PC-3 (cell line): ENCODE measurements at regions not wholly inside any gene's neighbourhood (a gene's known extent, or its start where the extent isn't known, plus 50 kb on each side); places are given as distances from the start of the nearest gene placed in this dataset.

Experiments
- ATAC-seq: fragments of 200-7000 bp; cut with Tn5 transposase; 2 replicates; pipeline ENCODE4 v1.9.1; 2020; ENCODE audit warnings: mild to moderate bottlenecking, moderate library complexity
- BruUV-seq: library from RNA; stranded (reverse); fragments of 400-500 nt; replicated peaks from 2 replicates; lab custom pipeline; 2021; lab: Mats Ljungman, UMichigan
- CTCF ChIA-PET: fragments of 300-600 bp; sonication (Branson Sonifier 250); formaldehyde crosslinking; loops from one replicate; lab custom pipeline; 2022; ENCODE audit warnings: antibody characterized with exemption; lab: Charles Lee
- POLR2A ChIA-PET: fragments of 300-600 bp; sonication (Branson Sonifier 250); formaldehyde crosslinking; loops from one replicate; lab custom pipeline; 2022; ENCODE audit warnings: antibody characterized with exemption; ENCODE audit not compliant: unreplicated experiment; lab: Charles Lee
- DNase-seq: peaks from one replicate; pipeline ENCODE4 v3.0.0-alpha.2; 2015
- H2AFZ ChIP-seq: fragments of 300-600 bp; sonication (generic); 2 replicates; pipeline ENCODE4 v1.6.0; 2016; ENCODE audit warnings: antibody characterized with exemption, low read length
- H3F3A ChIP-seq: fragments of 300-600 bp; sonication (generic); one replicate; pipeline ENCODE4 v1.6.0; 2017; ENCODE audit warnings: antibody characterized with exemption, low read length, control low read depth, mild to moderate bottlenecking; ENCODE audit not compliant: unreplicated experiment
- H3K27ac ChIP-seq: fragments of 300-600 bp; sonication (generic); 2 replicates; pipeline ENCODE4 v1.5.1; 2016; ENCODE audit warnings: mild to moderate bottlenecking, low read length
- H3K27me3 ChIP-seq: fragments of 300-600 bp; sonication (generic); 2 replicates; pipeline ENCODE4 v1.6.1; 2016; ENCODE audit warnings: low read length, mixed read lengths
- H3K36me3 ChIP-seq: fragments of 300-600 bp; sonication (generic); 2 replicates; pipeline ENCODE4 v1.6.1; 2016; ENCODE audit warnings: low read depth, mixed run types, low read length, mixed read lengths
- H3K4me1 ChIP-seq: fragments of 300-600 bp; sonication (generic); 2 replicates; pipeline ENCODE4 v1.5.1; 2016; ENCODE audit warnings: low read length; ENCODE audit not compliant: insufficient read depth
- H3K4me2 ChIP-seq: fragments of 300-600 bp; sonication (generic); 2 replicates; pipeline ENCODE4 v1.6.0; 2016; ENCODE audit warnings: low read length
- H3K4me3 ChIP-seq: fragments of 300-600 bp; sonication (generic); 2 replicates; pipeline ENCODE4 v1.5.1; 2016; ENCODE audit warnings: mild to moderate bottlenecking, low read length, mixed read lengths
- H3K79me2 ChIP-seq: fragments of 300-600 bp; sonication (generic); 2 replicates; pipeline ENCODE4 v1.6.1; 2017; ENCODE audit warnings: low read length, mixed read lengths
- H3K9ac ChIP-seq: fragments of 300-600 bp; sonication (generic); 2 replicates; pipeline ENCODE4 v1.6.0; 2016; ENCODE audit warnings: mild to moderate bottlenecking, low read length
- H3K9me2 ChIP-seq: fragments of 300-600 bp; sonication (generic); replicated peaks from 2 replicates; pipeline ENCODE4 v1.6.1; 2016; ENCODE audit warnings: mixed run types, low read length, mixed read lengths
- H3K9me3 ChIP-seq: fragments of 300-600 bp; sonication (generic); 2 replicates; pipeline ENCODE4 v1.6.1; 2016; ENCODE audit warnings: low read length, mixed read lengths
- H4K20me1 ChIP-seq: fragments of 300-600 bp; sonication (generic); 2 replicates; pipeline ENCODE4 v1.6.1; 2016; ENCODE audit warnings: low read length, mixed read lengths
- EZH2 ChIP-seq: fragments of 300-600 bp; sonication (generic); IDR thresholded peaks from one replicate; pipeline ENCODE4 v1.6.1; 2017; ENCODE audit warnings: antibody characterized with exemption, mild to moderate bottlenecking, low read length; ENCODE audit not compliant: unreplicated experiment
- EZH2phosphoT487 ChIP-seq: fragments of 300-600 bp; sonication (generic); IDR thresholded peaks from 2 replicates; pipeline ENCODE4 v1.6.1; 2018; ENCODE audit warnings: mild to moderate bottlenecking, antibody characterized with exemption, low read length, borderline replicate concordance
- intact Hi-C: fragments of 100-400 bp; cut with micrococcal nuclease; formaldehyde crosslinking; loops from 2 replicates; pipeline ENCODE4 v1.9.0; 2023
- TF ChIP-seq, protein P1 (sequence below): fragments of 300-600 bp; sonication (generic); conservative IDR thresholded peaks from 2 replicates; pipeline ENCODE4 v1.5.1; 2017; ENCODE audit warnings: antibody characterized with exemption, low read depth, mild to moderate bottlenecking, low read length

DNA sequence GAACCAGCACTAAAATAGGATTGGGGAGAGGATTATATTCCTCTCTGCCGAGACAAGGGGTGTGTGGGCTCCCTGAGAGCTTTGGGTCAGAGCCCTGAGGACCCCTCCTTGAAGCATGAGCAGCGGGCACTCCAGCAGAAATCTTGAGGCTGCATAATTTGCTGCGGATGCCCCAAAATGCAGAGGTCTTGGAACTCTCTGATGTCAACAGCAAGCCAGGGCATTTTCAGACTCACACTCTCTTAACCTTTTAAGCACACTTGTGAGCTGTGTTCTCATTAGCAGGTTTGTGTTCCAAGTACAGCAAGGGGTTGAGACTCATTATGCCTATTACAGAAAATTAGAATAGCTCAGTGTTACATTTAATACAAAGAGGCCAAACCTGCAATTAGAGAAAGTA is 513.0 kb upstream of the ADAMTS16 start:
- intact Hi-C loops = no loop called here
- Histone ChIP-seq H4K20me1 (no peaks in the 10 kb centered on the region), H3K27ac (no peak overlapping the region), H3K4me3 (no peak overlapping the region), H3K4me1 (no peaks in the 10 kb centered on the region), H3K9me2 (no peaks in the 10 kb centered on the region), H3K36me3 (no peaks in the 10 kb centered on the region), H3K4me2 (no peak overlapping the region), H3K9ac (no peak overlapping the region), H2AFZ (no peak overlapping the region), H3K79me2 (no peaks in the 10 kb centered on the region), H3K27me3 (peaks cover 8% of the 10 kb centered on the region; the same call in 1 of the 2 replicates), H3F3A (no peaks in the 10 kb centered on the region), H3K9me3 (no peaks in the 10 kb centered on the region)
- ATAC-seq (no peak), DNase-seq (no peak)
- TF ChIP-seq, protein P1, sequence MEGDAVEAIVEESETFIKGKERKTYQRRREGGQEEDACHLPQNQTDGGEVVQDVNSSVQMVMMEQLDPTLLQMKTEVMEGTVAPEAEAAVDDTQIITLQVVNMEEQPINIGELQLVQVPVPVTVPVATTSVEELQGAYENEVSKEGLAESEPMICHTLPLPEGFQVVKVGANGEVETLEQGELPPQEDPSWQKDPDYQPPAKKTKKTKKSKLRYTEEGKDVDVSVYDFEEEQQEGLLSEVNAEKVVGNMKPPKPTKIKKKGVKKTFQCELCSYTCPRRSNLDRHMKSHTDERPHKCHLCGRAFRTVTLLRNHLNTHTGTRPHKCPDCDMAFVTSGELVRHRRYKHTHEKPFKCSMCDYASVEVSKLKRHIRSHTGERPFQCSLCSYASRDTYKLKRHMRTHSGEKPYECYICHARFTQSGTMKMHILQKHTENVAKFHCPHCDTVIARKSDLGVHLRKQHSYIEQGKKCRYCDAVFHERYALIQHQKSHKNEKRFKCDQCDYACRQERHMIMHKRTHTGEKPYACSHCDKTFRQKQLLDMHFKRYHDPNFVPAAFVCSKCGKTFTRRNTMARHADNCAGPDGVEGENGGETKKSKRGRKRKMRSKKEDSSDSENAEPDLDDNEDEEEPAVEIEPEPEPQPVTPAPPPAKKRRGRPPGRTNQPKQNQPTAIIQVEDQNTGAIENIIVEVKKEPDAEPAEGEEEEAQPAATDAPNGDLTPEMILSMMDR = no peak
- TF ChIP-seq EZH2 = no peak
- no peak for TF ChIP-seq EZH2phosphoT487
- BruUV-seq = no TSS peak
- POLR2A ChIA-PET = no interaction called here
- CTCF ChIA-PET = no interaction called here

DNA sequence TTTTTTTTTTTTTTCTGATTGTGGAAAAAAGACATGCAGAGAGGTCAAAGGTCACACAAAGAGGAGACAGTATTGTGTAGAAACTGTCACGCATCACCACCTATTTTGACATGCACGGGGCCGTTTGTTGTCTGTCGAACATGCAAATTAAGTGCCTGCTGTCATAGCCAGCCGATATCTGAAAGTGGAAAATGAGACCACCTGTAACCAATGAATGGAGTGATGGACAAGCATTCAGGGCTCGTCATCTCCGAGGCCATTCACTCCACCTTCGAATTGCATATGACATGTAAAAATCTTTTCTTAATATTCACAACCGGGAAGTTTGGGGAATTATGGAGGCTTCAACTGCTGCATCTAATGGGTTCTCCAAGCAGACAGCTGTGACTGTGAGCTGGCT is 512.2 kb upstream of the ADAMTS16 start:
- Histone ChIP-seq H2AFZ (no peak overlapping the region), H3K27me3 (peaks cover 8% of the 10 kb centered on the region; the same call in 1 of the 2 replicates), H3K4me3 (no peak overlapping the region), H3K4me2 (no peak overlapping the region), H3K9me2 (no peaks in the 10 kb centered on the region), H3K79me2 (no peaks in the 10 kb centered on the region), H3F3A (no peaks in the 10 kb centered on the region), H3K4me1 (no peaks in the 10 kb centered on the region), H3K9ac (no peak overlapping the region), H4K20me1 (no peaks in the 10 kb centered on the region), H3K36me3 (no peaks in the 10 kb centered on the region), H3K9me3 (no peaks in the 10 kb centered on the region), H3K27ac (no peak overlapping the region)
- intact Hi-C loops = no loop called here
- no peak for ATAC-seq
- ChIA-PET CTCF (no interaction called here), POLR2A (no interaction called here)
- no TSS peak for BruUV-seq
- no peak for DNase-seq
- TF ChIP-seq EZH2 (no peak), EZH2phosphoT487 (no peak)
- TF ChIP-seq, protein P1 = no peak

DNA sequence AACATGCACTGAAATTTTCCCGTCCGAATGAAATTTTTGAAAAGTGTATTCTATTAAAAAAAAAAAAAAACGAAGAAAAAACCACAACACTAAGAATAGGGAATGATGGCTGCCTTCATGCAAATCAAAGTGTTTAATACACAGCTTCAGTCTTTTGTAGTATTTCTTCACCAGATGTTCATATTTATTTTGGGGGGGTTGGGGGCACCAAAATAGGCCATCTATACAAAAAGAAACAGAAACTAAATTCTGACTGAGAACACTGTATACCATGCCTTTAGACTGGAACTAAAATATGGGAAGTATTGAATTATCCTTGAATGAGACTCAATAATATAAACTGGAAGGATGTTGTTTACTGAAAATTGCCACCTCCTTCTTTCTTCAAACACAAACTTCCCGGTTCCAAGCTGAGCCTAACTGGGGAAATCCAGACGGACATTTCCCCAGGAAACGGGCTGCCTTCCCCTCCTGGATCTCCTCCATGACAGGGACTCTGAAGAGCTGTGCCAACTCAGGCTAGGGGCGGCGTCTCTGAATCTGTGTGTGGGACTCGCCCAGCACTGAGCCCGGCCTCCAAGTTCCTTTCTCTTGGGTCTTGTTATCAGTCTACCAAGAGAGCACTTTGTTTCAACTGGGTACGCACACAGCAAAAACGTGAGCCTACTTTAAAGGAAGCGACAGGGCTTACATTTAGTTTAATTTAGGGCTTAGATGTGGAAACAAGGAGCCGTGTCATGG is 511.3 kb upstream of the ADAMTS16 start:
- Histone ChIP-seq H2AFZ (no peak overlapping the region), H3K27ac (no peak overlapping the region), H3K79me2 (no peaks in the 10 kb centered on the region), H3F3A (no peaks in the 10 kb centered on the region), H3K36me3 (no peaks in the 10 kb centered on the region), H3K4me3 (no peak overlapping the region), H3K9me3 (no peaks in the 10 kb centered on the region), H4K20me1 (no peaks in the 10 kb centered on the region), H3K9ac (no peak overlapping the region), H3K4me2 (no peak overlapping the region), H3K4me1 (no peaks in the 10 kb centered on the region), H3K27me3 (peaks cover 8% of the 10 kb centered on the region; the same call in 1 of the 2 replicates), H3K9me2 (no peaks in the 10 kb centered on the region)
- intact Hi-C loops = no loop called here
- TF ChIP-seq EZH2phosphoT487 (no peak), EZH2 (no peak)
- TF ChIP-seq, protein P1 = no peak
- CTCF ChIA-PET = no interaction called here
- no TSS peak for BruUV-seq
- POLR2A ChIA-PET = no interaction called here
- no peak for ATAC-seq
- no peak for DNase-seq
